HG02623 (cell line): ENCODE measurements at regions not wholly inside any gene's neighbourhood (a gene's known extent, or its start where the extent isn't known, plus 50 kb on each side); places are given as distances from the start of the nearest gene placed in this dataset.

ENCODE experiments used
- ATAC-seq: cut with Tn5 transposase; IDR thresholded peaks from one replicate; pipeline ENCODE4 v1.9.1; 2021; ENCODE audit warnings: moderate library complexity; ENCODE audit not compliant: unreplicated experiment

DNA sequence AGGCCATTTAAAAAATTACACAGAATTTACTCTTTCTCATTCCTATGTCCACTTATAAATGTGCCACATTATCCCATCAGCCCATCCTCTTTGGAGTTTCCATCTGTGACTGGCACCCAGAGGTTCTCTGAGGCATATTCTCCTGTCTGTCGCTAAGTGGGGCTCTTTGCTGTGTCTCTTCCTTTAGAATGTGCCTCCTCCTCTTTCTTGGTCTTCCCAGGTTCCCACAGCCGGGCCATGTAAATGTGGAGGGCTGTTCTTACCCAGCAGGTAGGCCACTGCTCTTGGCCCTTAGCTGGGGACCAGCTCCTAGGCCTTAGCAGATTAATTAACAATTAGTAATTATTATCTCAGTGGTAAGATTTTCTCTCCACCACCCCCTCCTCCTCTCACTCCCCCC is 167.0 kb downstream of the INSIG2 start:
- ATAC-seq = no peak

DNA sequence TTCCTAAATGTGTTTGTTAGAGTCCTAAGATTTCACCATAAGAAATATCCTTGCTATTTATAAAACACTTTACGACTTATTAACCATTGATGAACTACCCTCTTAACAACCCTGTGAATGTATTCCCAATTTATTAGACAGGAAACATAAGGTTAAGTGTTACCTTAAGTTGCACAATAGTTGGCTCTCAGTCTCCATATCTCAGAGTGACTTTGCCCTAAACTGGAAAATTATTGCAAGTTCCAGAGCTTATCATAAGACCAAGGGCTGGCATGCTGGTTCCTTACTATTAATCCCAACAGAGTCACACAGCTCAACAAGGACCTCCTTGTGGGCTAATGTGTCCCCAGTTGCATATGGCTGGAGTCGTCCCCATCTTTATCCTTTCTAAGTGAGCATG is 165.8 kb downstream of the INSIG2 start:
- no peak for ATAC-seq

DNA sequence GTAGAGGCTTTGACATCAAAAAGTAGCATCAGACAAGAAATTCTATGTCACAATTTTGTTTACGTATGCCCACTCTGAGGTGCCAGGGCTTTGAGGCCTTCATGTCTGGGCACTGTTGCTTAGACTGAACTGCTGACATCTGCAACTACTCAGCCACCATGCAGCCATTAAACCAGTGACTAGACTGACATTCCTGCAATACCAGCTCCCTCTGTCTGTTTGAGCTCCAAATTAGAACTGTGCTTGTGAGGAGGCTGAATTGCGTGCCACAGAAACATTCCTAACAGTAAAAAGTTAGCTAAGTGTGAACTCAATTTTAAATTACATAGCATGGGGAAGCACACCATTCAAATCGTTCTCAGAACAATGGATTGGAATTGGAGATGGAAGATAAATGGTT is 163.2 kb downstream of the INSIG2 start:
- no peak for ATAC-seq

DNA sequence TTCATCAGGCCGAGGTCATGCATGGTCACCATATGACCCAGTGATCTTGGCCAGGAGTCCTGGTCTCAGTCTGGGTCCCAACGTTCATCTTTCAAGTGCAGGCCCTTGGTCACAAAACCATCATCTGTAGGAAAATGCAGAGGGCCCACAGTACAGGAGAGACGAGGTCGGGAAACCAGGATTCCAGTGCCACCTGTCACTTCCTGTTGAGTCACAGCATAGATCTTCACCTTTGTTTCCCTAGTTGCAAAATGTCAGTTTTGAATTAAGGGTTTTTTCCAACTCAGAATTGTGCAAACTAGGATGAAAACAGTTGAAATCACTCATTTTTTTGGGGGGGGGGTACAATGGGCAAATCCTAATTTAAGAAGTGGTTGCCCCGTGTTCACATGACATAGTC is 162.2 kb downstream of the INSIG2 start:
- ATAC-seq = no peak

DNA sequence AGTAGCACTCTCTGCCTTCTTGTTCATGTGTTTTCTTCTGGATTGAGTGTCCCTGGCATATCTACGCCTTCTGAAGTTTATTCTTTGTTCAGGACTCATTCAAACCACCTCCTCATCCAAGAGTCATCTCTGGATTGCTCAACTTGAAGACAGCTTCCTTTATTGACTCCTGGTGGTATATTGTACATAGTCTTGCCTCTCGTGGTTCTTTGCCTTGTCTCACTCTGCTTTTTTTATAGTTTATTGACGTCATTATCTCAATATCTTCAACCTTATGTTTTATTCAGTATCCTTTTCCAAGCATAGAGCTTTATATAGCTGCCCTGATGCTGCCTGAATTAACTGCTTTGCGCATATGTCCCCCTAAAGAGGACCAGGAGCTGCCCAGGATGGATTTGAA is 161.7 kb downstream of the INSIG2 start:
- ATAC-seq = no peak

DNA sequence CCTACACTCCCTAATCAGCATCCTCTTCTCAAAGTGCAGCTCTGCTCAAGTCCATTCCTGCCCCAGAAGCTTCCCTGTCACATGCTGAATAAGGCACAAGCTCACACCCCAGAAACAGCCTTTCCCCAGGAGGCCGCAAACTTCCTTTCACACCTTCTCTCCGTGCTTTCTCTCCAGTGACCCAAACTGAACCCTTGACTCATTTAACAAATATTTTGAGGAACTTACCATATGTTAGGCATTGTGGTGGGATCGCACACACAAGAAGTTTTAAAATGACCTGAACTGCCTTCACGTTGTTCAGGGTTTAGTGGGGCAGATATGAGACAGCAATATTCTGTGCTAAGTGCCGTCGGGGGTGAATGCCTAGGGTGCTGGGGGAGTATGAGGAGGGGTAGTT is 161.3 kb downstream of the INSIG2 start:
- ATAC-seq = peak; percentile 60

DNA sequence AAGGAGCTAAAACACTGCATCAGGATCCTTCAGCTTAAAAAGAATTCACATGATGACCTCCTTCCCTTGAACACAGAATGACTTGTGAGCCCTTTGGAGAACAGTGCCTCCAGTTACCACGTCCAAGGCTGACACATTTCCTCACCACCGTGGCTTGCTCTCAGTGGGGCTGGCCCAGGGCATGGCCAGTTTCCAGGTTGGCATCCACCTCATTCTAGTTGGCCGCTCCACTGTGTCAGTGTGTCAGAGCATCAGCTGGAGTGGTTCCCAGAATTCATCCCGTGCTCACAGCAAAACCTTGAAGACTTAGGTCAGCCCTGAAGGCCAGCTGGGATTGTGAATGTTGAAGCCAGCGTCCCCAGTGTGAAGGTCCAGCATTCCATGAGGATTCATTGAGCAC is 158.5 kb downstream of the INSIG2 start:
- ATAC-seq = no peak

DNA sequence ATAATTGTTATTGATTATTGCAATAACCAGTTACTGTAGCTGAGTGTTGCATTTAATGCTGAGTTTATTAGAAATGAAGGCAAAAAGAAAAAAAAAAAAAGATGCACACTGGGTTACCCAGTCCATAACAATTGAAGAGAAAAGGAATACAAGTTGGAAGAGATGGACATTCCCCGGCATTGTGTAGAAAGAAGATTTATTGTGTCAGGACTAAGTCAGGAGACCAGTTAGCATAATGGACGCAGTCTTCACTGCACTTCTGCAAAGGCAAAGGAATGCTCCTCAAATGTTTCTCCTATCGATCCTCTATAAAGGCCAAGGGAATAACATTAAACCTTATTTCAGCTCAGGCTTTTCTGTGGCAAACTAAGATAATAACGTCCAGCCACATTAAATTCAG is 157.8 kb downstream of the INSIG2 start:
- no peak for ATAC-seq

DNA sequence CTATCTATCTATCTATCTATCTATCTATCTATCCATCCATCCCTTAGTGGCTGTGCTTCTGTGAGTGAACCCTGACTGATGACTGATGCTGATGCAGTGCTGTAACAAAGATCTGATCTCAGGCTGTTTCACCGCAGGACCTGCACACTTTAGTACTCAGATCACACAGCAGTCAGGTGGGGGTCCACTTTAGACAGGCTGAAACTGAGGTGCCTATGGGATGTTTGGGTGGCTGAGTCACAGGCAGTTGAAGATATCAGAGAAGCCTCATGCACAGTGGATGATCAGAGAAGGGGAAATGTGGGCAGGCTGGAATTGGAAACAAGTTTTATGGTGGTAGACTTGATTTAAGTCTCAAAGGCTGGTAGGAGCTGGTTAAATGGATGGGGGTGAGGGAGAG is 156.4 kb downstream of the INSIG2 start:
- ATAC-seq = no peak

DNA sequence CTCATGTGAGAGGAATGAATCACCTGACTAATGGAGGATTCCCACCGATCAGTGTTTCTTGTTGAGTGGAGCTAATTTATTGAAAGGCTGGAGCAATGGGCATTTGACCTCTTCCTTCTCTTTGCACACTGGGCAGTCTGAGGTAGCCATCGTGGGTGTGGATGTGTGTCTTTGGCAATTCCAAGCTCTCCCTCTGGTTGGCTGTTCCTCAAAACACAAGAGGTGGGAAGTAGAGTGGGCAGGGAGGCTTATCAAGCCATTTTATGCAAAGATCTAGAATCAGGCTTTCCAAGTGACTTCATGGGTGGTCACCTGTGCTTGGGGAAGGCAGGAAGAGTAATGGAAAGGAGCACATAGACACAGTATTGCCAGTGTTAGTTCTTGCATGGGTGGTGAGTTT is 154.8 kb downstream of the INSIG2 start:
- ATAC-seq = no peak

DNA sequence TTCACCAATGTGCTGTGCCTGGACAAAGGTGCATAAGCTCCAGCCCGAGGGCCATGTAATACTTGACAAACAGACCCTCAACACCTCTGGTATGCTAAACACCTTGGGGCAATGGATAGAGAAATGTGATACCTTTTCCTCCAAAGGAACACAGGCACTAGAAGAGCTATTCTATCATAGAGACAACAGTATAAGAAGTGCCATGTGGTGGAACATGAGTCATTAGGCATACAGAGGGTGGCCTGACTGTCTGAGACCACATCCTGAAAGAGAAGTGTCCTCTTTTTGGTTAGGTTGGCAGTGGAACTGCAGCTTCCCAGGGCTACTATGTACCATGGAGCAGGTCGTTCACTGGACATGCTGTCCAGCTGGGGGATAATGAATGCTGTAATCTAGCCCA is 153.9 kb downstream of the INSIG2 start:
- no peak for ATAC-seq

DNA sequence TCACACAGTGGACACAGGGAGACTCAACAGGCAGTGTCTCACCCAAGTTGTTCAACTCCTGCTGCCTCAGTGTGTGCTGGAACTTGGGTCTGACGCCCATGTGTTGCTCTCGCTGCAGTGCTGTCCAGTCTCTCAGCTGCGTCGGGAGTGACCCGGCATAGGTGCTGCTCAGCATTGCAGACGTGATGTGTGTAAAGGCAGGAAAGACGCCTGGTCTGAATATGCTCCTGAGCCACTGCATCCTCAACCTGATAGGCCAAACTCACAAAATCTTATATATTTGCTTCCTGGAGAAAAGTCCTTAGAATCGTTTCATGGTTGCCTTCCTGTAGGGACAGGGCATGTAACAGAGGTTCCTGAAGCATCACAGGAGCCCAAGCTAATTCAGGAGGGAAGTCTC is 152.9 kb downstream of the INSIG2 start:
- no peak for ATAC-seq

DNA sequence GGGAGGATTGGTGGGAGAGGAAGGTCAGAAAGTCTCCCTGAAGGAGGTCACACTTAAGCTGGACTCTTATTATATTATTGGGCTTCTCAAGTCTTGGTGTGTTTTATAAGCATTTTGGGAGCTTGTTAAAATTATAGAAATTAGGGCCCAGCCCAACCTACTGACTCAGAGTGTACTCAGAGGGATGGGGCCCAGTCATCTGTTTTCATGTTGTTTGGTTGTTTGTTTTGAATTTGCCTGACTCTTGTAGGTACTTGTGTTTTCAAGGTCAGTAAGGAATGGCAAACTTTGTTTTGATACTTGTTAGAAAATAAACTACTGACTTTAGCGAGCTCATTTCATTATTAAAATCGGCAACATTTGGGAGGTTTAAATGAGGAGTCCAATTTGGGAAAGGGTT is 152.0 kb downstream of the INSIG2 start:
- ATAC-seq = no peak

DNA sequence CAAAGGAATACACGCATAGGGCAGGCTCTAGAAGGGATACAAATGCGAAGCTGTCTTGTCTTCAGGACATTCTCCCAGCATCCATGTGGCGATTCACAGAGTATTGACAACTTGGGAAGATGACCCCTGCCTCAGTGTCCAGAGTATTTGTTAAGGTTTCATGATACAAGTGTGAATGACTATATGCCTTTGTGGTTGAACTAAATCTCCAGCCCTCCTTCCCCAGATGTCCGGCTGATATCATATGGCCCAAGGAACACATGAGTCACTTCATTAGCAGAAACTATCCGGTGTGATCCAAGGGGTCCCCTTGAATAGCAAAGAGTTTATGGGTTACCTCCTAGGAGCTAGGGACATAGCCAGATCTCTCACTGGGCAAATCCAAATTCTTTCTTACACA is 151.0 kb downstream of the INSIG2 start:
- no peak for ATAC-seq

DNA sequence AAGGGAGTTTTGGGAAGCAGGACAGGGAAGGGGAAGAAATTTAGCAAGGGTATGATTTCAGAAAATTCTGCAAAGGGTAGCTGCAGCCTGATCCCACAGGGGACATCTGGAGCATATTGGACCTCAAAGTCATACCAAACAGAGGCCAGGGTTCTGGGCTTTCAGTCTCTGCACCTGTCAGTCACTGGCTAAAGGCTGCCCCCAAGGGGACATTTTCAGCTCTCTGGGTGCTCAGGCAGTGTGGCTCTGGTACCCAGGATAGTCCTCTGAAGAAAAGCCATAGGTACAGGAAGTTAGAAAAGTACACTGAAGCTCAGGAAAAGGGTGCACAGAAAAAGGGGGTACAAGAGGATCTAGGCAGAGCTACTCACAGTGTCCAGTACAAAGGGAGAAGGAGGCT is 149.2 kb downstream of the INSIG2 start:
- ATAC-seq = no peak

DNA sequence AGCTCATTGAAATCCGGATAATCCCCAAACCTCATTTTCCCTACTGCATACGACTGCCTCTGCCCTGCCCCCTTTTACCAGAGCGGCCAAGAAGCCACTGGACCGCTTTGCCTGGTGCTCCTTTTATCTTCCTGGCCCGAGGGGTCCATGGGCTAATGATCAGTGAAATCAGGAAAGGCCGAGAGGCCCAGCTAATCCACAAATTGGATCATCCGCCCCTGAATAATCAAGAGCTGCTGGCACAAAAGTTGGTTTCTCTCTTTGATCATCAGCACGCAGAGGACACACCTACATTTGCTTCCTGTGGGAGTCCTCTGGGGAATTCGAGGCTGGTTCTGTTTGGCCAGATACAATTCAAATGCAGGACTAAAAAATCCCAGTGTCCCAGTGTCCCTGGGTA is 144.5 kb downstream of the INSIG2 start:
- ATAC-seq = no peak

DNA sequence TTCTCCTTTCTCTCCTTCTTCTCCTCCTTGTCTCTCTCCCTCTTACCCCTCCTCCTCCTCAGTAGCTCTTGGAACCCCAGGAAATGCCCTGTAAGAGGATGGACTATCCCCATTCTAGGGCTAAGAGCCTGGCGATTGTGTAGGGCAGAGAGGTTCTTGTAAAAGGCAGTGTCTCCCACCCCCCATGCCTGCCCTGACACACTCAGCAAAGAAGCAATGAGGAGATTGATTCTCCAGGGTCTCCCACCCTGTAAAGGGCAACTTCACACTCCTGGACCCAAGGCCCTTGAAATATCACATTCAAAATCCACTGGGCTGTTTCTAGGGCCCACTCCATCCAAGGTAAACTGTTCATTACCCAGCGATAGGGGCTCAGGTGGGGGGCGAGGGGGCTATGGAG is 144.1 kb downstream of the INSIG2 start:
- ATAC-seq = no peak

DNA sequence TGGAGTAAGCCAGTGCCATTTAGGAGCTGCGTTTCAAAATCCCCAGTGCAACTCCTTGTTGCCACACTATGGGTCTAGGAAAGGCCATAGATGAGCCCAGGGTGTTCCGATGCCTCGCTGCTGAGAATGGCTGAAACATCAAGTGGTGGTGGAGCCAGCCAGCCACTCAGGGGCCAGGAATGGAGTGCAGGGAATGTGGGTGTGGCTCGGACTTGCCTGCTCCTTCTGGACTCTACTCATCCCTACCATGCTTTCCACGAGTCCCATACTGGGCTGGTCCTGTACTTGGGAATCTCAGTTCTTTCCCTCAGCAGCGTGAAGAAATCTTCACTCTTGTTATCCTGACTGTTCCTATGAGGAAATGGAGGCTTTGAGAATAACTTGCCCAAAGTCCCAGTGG is 143.5 kb downstream of the INSIG2 start:
- no peak for ATAC-seq

DNA sequence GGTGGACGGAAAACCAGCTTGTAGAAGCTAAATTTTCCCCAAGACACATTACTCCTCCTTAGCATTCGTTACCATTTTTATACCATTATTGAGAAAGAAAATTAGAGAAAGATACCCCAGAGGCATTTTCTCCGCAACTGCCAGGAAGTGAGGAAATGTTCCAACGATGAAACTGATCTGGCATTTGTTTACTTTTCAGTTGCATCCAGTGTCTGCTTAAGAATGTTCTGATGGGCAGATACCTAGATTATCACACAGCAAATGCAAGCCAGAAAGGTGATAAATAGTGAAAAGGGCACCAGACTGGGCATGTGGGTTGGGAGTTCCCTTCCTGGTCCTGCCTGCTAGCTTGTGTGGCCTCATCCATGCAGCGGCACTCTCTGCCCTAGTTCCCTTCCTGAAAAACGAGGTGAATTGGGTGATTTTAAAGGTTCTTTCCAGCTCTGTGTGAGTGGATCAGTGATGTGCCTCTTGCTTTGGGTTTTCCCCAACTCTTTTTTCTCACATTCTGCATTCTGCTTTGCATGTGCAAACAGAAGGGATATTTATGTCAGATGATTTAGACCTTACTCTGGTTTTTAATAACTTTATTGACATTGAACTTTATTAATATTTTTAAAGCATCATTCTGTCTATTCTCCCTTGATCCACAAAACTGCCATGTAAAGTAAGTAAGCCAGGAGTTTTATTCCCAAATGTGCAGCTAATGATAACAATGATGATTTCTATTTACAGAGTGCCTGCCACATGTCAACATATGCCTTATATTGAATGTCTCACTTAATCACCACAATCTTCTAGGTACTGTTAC is 139.6 kb downstream of the INSIG2 start:
- ATAC-seq = no peak

DNA sequence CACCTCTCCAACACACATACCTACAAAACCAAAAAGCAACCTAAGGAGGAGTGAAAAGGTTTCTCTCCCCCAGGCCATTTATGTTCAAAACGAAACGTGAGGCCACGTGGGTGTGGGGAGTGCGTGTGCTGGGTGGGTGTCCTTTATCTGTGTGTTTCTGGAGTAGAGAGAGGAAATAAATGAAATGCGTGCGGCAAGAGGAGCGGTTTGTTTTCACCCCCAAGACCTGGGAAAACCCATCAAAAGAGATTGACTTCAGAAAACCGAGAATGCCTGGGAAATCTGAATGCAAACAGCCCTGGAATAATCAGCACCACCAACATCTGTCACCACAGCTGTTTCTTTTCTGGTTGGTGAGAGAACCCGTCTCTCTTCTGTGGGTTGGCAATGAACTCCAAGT is 137.4 kb downstream of the INSIG2 start:
- ATAC-seq = no peak

DNA sequence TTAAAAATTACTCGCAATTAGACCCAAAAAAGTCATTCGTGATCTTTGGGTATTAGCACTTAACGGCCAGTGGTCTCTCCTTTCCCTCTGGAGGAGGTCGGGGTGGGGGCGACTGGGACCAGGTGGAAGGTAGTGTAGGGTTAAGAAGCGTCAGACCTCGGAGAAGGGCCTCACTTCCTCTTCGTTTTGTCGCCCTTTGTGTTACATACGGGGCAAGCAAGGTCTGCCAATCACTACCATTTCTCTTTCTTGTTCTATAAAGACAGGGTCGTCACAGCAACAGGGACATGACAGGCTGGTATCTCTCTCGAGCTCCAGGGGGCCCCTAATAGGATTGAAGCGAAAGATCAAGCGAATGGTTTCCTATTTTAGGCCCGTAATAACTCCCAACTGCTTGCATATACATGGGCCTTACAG is 136.6 kb downstream of the INSIG2 start:
- ATAC-seq = no peak

DNA sequence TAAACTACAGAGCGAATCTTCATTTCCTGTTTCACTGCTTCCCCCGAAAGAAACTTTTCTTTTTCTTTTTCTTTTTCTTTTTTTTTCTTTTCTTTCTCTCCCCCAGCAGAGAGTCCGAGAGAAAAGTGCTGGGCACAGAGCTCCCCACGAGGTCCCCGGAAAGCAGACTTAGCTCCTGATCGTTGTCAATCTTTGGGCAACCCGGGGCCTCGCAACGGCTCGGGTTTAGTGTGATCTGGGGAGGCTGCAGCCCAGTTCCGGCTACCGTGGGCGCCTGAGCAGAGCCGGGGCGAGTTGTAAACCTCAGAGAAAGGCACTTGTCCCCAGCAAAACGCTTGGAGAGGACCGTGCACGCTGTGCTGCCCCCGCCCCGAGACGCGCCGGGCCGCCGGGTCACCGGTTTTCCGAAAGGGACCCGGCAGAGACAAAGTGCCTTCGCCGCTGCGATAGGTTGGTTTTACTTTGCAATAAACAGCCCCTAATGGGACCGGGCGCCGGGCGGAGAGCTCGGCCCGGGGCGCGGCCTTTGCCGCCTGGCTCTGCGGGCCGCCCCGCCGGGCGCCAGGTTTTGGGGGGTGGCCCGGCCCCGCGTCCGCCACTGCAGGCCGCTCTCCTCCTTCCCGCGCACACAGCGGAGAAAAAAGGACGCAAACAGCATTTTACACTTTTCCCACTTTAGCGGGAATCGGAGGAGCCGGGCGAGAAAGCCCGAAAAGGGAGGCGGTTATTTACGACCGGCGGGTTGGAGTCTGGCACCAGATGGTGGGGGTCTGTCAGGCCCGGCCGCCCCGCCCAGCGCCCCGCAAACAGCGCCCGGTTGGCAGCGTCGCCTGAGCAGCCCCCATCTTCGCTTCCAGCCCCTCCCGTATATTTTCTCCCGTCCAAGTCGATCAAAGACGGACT is 136.0 kb downstream of the INSIG2 start:
- peak; percentile 42 for ATAC-seq
